GM11168 (cell line): ENCODE measurements at regions not wholly inside any gene's neighbourhood (a gene's known extent, or its start where the extent isn't known, plus 50 kb on each side); places are given as distances from the start of the nearest gene placed in this dataset.
"Not testable (repeated sequence)": the region's sequence is repeated elsewhere in the genome, so short reads cannot be mapped to it uniquely, and the experiment has no call there.

Experiments used
- in situ Hi-C: fragments of 300-500 bp; cut with MboI; formaldehyde crosslinking; loops from one replicate; pipeline ENCODE4 v1.12.0; 2022; ENCODE audit warnings: low sequenced_read_pairs; ENCODE audit not compliant: unreplicated experiment

DNA sequence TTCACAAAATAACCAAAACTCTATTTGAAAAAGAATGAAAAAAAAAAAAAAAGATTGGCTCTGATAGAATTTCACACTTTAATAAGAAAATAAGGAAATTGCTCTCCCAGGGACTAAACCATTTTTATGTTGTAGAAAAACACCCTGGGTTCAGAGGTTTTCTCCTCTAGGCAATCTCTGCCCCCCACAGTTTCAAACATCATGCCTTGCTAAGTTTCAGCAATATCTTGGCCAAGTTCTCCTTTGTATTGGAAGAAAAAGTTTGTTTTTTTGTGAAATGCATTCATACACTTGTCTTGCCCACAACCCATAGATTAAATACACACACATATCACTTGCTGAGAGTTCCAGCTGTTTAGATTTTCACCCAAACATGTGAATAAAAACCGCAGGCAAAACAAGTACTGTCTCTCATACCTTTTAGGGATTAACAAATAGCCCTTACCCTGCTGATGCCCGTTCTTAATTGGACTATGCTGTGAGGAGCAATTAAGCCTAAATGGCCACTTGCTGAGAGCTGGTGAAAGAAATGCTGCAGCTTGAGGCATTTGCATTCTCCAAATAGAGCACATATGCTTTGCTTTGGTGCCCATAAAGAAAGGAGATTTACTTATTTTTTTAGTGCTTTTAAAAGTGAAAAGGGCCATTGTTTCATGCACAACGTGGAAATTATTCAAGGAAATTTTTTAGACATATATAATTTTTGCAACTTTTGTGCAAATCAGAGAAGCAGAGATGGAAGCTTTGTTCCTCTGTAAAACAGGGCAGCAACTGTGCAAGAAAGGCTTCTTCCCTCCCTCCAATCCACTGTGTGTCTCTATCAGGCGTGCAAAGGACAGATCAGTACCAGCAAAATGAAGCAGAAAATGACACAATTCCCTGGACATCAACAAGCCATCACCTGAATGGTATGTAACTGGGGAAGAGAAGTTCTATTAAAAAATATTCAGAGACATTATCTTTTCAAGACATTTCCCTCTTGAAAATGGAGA, 262.4 kb upstream of the KIF2A start:
- in situ Hi-C loops: no loop called here

DNA sequence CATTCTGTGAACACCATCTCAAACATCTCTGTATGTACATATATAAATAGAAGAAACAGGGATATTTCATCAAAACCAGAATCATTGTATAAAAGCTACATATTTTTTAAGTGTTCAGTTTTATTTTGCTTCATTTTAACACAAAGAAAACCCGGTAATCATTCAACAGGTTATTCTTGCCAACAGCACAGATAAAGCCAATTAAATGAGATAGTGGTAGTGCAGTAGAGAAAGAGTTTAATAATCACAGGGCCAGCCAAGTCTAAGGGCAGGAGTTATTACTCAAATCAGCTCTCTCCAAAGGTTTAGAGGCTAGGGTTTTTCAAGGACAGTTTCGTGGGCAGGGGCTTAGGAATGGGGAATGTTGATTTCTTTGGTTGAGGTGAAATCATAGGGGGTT, 261.0 kb upstream of the KIF2A start:
- in situ Hi-C loops: no loop called here

DNA sequence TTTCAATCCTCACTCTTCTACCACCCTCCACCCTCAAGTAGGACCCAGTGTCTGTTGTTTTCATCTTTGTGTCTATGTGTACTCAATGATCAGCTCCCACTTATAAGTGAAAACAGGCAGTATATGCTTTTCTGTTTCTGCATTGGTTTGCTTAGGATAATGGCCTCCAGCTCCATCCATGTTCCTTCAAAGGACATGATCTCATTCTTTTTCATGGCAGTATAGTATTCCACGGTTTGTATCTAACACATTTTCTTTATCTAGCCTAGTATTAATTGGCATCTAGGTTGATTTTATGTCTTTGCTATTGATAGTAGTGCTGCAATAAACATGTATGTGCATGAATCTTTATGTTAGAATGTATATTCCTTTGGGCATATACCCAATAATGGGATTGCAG, 259.8 kb upstream of the KIF2A start:
- in situ Hi-C loops: no loop called here

DNA sequence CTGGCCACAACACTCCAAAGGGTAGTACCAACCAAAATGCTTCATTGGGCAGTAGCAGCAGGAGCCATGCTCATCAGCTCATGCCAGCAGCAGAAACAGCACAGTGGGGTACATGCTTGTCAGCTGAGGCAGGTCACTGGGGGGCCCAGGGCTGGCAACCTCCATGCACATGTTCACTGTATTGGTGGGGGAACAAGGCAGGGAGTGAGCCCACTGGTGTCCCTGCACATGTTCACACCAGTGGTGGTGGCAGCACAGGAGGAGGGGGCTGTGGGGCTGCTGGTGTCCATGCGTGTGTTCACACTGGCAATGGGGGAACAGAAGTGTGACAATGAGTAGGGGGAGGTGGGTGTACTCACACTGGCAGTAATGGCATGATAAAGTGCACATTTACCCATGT, 254.3 kb upstream of the KIF2A start:
- in situ Hi-C loops: no loop called here

DNA sequence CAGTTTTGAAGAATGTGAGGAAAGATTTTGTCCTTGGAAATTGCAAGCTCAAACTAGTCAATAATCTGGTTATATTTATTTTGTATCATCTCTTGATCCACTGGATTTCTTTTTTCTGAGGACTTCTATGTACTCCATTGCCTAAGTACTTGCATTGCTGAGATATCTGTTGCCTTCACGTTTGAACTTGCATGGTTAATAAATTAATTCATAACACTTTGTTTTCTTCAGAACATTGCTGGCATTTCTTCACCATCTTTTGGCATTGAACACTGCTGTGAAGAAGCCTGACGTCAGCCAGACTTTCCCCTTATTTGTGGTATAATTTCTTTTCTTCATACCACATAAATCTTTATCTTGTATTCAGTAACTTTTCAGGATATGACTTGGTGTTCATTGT, 246.0 kb upstream of the KIF2A start:
- in situ Hi-C loops: no loop called here

DNA sequence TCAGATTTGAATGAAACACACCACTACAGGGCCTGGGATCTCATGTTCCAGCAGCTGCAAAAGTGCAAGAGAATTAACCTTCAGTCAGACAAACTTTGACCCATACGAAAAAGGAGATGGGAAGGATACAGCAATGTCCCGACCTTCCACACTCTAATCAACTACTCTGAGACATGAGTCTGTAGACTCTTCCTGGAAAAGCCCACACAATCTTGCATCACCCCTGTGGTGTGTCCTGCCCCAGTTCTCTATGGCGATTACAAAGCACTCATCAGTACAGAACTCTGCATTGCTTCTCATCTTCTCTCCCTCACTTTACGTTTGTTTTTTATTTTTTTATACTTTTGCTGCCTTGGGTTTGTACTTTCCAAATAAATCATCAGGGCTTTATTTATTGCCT, 241.0 kb upstream of the KIF2A start:
- in situ Hi-C loops: no loop called here

DNA sequence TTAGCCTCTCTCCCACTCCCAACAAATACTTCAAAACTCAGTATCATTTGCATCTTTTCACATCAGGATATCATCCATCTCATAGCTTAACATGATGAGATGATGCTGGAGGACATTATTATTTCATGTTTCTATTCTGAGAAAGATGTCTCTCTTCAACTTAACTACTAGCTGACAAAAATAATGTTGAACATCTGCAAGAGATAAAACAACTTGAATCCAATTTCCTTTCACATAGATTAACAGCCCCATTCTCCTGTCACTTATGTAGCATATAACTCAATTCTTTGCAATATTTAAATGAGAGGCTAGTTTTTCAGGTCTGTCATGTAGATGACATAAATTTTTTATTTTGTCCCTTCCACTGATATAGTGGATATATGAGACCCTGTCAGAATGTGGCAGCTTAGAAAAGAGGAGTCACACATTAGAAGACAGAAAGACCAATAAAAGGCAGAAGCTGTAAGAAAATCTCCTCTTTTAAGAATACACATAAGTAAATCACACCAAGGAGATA, 239.2 kb upstream of the KIF2A start:
- in situ Hi-C loops: no loop called here

DNA sequence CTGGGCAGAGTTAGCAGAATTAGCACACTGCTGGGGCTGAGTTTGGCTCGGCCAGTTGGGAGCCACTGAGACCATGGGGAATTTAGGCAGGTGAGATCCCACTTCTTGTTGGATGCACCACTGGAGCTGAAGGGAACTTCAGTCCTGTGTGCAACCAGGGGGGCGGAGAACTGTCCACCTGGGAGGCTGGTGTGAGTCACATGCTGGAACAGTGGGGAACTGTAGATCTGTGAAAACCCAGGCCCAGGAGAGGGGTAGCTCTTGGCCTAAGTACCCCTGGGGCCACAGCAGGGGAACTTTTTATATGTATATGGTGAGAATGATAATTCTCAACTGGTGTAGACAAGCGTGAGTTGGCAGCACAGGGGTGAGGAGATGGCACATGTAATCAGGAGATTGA, 237.5 kb upstream of the KIF2A start:
- in situ Hi-C loops: no loop called here

DNA sequence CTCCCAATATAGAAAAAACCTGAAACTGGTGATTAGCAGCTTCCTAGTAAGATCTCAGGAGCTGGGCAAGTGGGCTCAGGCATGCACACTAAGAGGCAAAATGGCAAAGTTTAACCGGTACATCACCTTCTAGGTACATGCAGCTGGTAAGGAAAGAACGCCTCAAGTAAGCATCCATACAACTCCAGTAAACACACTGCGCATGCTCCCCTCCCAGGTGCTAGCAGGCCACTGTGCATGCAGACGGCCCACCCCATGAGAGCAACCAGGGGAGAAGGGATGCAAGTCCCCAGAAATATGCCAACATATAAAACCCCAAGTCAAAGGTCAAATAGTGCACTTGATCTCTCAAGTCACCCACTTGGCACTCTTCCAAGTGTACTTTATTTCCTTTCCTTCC, 228.6 kb upstream of the KIF2A start:
- in situ Hi-C loops: no loop called here

DNA sequence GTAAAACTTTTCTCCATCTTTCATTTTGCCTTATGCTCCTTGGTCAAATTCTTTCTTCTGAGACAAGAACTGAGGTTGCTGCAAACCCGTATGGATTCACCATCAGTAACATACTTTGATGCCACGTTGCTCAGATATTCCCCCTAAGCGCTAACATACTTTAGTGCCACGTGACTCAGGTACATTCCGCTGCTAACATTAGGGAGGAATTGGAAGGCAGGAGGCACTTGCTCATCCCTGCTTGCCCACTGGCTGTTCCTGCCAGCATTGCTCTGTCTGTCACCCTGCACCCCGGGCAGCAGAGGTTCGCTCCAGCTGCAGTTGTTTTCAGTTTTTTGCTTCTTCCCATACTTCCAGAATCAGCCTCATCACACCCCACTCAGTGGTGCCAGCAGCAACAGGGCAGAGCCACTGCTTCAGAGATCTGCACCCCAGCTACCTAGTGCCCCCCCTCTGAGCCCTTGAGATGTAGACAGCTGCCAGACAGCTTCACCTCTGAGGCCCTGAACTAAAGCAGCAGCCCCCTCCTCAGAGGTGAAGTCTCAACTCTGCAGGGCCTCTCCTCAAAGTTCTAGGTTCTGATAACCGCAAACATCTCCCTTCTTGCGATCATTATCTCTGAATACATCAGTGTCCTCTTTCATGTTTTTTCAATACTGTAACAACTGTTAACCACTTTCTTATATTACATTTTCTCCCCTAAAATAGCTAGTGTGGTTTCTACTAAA, 228.0 kb upstream of the KIF2A start:
- in situ Hi-C loops: no loop called here

DNA sequence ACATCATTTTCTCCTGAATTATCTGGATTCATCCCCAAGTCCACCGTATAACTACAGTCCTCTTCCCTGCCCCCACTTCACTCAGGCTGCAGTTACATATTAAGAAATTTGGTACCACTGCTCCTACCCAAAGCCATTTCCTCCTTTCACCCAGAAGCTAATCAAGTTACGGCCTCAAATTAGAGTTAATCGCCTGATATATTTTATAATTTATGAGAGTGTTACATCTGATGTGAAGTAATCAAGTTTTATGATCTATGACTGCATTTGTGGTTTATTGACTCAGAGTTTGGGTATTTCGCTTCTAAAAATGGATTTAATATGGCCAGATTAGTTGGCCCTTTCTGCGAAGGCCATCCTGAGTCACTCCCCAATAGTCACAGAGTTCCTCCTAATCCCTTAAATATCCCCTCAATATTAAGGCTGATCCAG, 223.6 kb upstream of the KIF2A start:
- in situ Hi-C loops: no loop called here

DNA sequence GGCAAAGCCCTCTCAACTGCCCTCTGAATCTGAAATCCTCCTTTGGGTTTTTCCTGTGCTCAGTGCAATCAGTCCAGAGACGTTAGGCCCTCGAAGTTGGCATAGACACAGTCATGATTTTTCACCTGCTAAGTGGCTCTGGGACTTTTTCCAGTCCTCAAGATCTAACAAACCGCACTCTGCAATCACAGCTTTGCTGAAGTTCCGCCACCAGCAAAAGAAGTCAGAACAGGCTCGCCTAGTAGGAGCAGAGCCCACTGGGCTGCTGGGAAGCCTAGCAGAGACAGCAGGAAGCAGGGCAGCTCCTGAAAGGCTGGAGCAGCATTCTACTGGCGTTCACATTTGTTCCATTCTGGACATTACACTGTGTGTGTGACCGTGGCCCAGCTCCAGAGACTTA, 222.8 kb upstream of the KIF2A start:
- in situ Hi-C loops: no loop called here

DNA sequence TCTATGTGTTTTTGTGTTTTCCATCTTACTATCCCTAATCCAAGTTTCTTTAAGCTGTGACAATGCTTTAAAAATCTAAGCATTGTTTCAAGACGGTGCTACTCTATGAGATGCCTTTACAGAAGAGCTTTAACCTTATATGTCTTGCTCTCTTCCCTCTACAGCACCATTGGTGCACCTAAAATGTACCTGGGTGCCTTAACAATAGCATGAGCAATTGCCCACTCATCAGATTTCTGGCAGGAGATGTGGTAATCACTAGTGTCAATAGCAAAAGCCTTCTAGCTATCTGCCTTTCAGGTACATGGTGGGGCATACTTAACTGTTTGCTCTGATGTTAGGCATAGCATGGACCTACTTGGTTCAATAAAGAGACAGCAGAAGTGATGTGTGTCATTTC, 222.3 kb upstream of the KIF2A start:
- in situ Hi-C loops: no loop called here

DNA sequence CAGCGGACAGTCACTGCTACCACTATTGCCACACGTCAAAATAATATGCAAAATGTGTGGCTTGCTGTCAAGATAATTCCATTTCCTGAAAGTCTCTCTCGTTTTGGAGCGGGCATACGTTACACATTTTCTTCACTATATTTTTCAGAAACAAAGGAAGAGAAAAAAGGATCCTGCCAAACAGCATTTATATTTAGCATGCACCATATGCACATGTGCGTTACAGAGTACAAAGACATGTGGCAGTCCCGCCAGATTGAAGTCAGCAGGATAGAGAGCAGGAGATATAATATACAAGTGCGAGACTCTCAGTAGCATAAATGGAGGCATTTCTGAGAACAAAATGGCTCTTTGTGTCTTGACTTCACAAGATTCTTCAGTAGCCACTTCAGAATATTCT, 221.6 kb upstream of the KIF2A start:
- in situ Hi-C loops: no loop called here

DNA sequence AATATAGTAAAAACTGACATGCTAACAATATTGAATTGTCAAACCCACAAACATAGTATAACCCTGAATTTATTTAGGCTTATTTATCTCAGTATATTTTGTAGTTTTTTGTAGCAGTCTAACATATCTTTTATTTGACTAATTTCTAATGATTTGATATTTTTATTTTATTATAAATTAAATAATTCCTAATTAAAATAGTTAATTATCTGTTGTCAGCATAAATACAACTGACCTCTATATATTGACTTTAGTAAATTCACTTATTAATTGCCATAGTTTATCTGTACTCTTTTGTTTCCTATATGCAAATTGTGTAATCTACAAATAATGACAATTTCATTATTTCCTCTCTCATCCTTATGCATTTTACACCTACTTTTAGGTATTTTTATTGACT, 215.1 kb upstream of the KIF2A start:
- in situ Hi-C loops: no loop called here

DNA sequence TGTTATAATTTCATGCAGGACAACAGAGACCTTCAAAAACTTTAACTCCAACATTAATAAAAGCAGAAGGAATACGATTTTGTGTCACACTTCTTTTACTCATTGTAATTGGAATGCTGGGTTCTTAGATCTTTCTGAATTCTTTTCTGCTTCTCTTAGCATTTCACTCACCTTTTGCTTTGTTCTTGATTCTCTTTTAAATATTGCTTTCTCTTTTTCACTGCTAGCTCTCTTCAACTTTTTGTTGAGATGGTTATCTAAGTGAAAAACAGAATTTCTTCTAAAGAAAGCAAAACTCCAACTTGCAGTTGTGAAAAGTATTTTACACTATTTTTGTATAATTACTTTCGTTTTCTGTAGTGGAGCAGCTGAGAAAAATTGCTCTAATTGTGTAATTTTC, 212.6 kb upstream of the KIF2A start:
- in situ Hi-C loops: no loop called here

DNA sequence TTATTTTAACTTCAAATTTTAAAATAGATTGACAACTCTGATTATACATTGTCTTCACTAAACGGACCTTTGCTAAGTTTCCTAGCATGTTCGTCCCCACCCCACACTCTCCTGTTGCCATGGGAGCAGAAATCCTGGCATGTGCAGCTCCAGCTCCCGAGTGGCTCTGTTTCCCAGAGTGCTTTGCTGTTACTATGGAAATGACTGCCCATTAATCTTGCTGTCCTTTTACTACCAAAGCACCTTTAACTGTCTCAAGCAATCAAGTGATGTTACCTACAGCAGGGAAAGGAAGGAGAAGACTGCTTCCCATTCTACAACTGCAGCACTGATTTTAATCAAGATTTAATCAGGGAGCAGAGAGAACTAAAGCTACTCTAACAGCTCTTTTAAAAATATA, 212.0 kb upstream of the KIF2A start:
- in situ Hi-C loops: no loop called here

DNA sequence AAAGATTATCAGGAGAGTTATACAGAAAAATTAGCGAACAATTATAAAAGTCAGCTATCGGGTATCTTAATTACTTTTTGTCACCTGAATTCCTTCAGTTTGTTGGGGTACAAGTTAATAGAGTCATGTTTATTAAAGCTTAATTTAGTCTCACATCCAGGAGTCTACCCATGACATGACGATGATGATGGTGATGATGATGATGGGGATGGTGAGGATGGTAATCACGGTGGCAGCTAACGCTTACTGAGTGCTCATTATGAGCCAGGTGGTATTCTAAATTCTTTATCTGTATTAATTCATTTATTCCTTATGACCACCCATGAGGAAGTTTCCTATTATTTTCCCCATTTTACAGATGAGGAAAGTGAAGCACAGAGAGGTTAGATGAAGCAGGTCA, 208.6 kb upstream of the KIF2A start:
- in situ Hi-C loops: no loop called here

DNA sequence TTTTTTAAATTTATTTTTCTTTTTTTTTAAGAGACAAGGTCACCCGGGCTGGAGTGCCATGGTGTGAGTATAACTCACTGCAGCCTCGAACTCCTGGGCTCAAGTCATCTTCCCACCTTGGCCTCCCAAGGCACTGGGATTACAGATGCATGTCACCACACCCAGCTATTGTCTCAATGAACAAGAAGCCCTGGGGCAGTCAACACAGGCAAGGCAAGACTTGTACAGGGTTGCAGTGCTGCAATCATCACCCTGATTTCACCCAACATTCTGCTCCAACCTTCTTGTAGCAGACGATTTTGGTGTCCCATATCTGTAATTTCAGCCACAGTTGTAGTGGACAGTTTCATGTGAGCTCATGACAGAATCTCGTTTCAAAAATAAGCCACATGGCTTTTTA, 205.8 kb upstream of the KIF2A start:
- in situ Hi-C loops: no loop called here

DNA sequence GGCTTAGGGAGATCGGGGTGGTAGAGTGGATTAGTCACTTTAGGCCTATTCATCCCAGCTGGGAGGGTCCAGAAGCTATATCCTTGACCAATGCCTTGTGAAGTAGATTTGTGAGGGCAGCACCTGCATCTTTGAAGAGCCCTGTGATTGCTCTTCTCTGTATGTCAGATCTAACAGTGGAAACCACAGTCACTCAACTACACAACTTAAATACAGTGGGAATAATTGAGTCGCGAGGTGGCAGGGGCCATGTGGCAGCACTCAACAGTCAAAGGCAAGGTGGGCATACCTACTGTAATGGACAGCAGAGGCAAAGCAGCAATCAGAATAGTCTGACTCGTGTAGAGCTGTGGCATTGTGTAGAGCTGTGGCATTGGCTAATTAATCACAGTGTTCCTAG, 202.1 kb upstream of the KIF2A start:
- in situ Hi-C loops: not testable (repeated sequence)

DNA sequence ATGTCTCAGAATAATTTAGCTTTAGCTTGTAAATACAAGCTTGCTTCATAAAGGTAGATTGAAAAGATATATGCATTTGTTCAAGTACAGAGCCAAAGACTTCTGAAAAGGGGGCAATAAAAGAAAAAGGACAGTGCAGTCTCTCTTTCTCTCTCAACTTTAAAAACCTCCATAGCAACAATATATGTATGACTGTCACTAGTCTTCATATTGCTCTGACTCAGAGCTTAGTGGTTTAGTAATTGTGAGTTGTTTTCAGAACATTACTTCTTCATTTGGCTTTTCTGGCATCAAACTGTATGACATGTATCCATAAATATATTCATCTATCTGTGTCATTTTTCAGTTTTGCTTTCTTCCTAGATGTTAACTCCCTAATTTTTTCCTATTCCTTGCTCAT, 194.6 kb upstream of the KIF2A start:
- in situ Hi-C loops: no loop called here
